Karpas-422 (cell line): ENCODE measurements at regions not wholly inside any gene's neighbourhood (a gene's known extent, or its start where the extent isn't known, plus 50 kb on each side); places are given as distances from the start of the nearest gene placed in this dataset. TPM values are rescaled to one million over a fixed set of nuclear protein-coding genes. Genes with fewer than 3 reads are reported as not detected.

Source experiments
- DNase-seq: peaks from one replicate; pipeline ENCODE4 v3.0.0-alpha.2; 2015
- H2AFZ ChIP-seq: fragments of 200-600 bp; sonication (generic); 2 replicates; pipeline ENCODE4 v1.6.1; 2014; ENCODE audit warnings: antibody characterized with exemption, low read length, mixed read lengths
- H3K27ac ChIP-seq: fragments of 200-600 bp; sonication (generic); 2 replicates; pipeline ENCODE4 v1.5.1; 2014; ENCODE audit warnings: mild to moderate bottlenecking, low read length, moderate library complexity
- H3K27me3 ChIP-seq: fragments of 200-600 bp; sonication (generic); 2 replicates; pipeline ENCODE4 v1.6.1; 2014; ENCODE audit warnings: low read length, mixed read lengths
- H3K36me3 ChIP-seq: fragments of 200-600 bp; sonication (generic); 2 replicates; pipeline ENCODE4 v1.6.1; 2014; ENCODE audit warnings: low read length, mixed read lengths; ENCODE audit not compliant: insufficient read depth
- H3K4me1 ChIP-seq: fragments of 200-600 bp; sonication (generic); 2 replicates; pipeline ENCODE4 v1.6.1; 2014; ENCODE audit warnings: mild to moderate bottlenecking, low read length, mixed read lengths
- H3K4me2 ChIP-seq: fragments of 200-600 bp; sonication (generic); 2 replicates; pipeline ENCODE4 v1.6.1; 2014; ENCODE audit warnings: low read length, low read depth, mild to moderate bottlenecking; ENCODE audit not compliant: poor library complexity, severe bottlenecking
- H3K4me3 ChIP-seq: fragments of 200-600 bp; sonication (generic); 2 replicates; pipeline ENCODE4 v1.5.1; 2014; ENCODE audit warnings: mild to moderate bottlenecking, antibody characterized with exemption, low read length, mixed read lengths
- H3K79me2 ChIP-seq: fragments of 200-600 bp; sonication (generic); 2 replicates; pipeline ENCODE4 v1.6.1; 2014; ENCODE audit warnings: mild to moderate bottlenecking, low read length, mixed read lengths
- H3K9ac ChIP-seq: fragments of 200-600 bp; sonication (generic); 2 replicates; pipeline ENCODE4 v1.6.0; 2014; ENCODE audit warnings: low read length
- H3K9me2 ChIP-seq: fragments of 200-600 bp; sonication (generic), shearing (Covaris generic); replicated peaks from 2 replicates; pipeline ENCODE4 v1.6.0; 2014; ENCODE audit warnings: mild to moderate bottlenecking, low read length, moderate library complexity; ENCODE audit not compliant: insufficient read depth
- H3K9me3 ChIP-seq: fragments of 300-700, 200-600 bp; sonication (generic); 2 replicates; pipeline ENCODE4 v1.6.1; 2014; ENCODE audit warnings: low read length, mixed read lengths
- H4K20me1 ChIP-seq: fragments of 200-600 bp; sonication (generic); 2 replicates; pipeline ENCODE4 v1.6.1; 2014; ENCODE audit warnings: mild to moderate bottlenecking, antibody characterized with exemption, low read length, low read depth; ENCODE audit not compliant: insufficient read depth
- small RNA-seq: library from RNA; depleted of rRNA; stranded (forward); fragments of <200 nt; gene quantifications from one replicate; pipeline ENCODE3, GENCODE V24; 2014

- Histone ChIP-seq H2AFZ (no peak overlapping the region), H3K4me2 (no peak overlapping the region), H3K9me2 (no peaks in the 10 kb centered on the region), H3K9ac (no peak overlapping the region), H3K4me1 (no peaks in the 10 kb centered on the region), H3K9me3 (peaks cover 22% of the 10 kb centered on the region), H3K36me3 (no peaks in the 10 kb centered on the region), H3K27ac (no peak overlapping the region), H3K4me3 (no peak overlapping the region), H4K20me1 (no peaks in the 10 kb centered on the region), H3K27me3 (no peaks in the 10 kb centered on the region), H3K79me2 (no peaks in the 10 kb centered on the region)
- no peak for DNase-seq
Observed at GRCh38 chr2:162912787-162913186, 74.2 kb upstream of the KCNH7 start.

DNA sequence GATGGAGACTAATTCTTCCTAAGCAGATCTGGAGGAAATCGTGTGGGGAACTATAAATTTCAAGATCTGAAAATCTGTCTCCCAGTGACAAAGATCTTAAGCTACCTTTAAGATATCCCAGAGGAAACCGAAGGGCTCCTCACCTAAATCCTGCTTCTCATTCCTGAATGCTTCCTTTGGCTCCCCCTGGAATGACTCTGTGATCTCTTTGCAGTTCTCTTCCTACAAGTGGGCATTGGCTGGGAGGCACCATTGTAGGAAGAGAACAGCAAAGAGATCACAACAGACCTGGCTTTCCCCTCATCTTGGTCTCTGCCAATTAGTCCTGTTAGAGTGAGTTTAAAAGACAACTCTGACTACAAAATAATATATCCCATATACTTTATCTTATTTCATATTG, 70.0 kb upstream of the KCNH7 start:
- H2AFZ ChIP-seq = no peak overlapping the region
- no peaks in the 10 kb centered on the region for H3K4me1 ChIP-seq
- no peak for DNase-seq
- H3K27me3 ChIP-seq = no peaks in the 10 kb centered on the region
- H4K20me1 ChIP-seq = no peaks in the 10 kb centered on the region
- no peak overlapping the region for H3K4me3 ChIP-seq
- H3K79me2 ChIP-seq = no peaks in the 10 kb centered on the region
- H3K4me2 ChIP-seq = no peak overlapping the region
- no peaks in the 10 kb centered on the region for H3K9me2 ChIP-seq
- H3K9ac ChIP-seq = no peak overlapping the region
- peaks cover 21% of the 10 kb centered on the region for H3K9me3 ChIP-seq
- no peak overlapping the region for H3K27ac ChIP-seq
- no peaks in the 10 kb centered on the region for H3K36me3 ChIP-seq

- no peak overlapping the region for H3K4me3 ChIP-seq
- no peaks in the 10 kb centered on the region for H3K9me3 ChIP-seq
- H2AFZ ChIP-seq = no peak overlapping the region
Observed at GRCh38 chr2:162890690-162891311, 52.2 kb upstream of the KCNH7 start.

GRCh38 chr2:162888652-162889051, 50.1 kb upstream of the KCNH7 start:
- H3K36me3 ChIP-seq = no peaks in the 10 kb centered on the region
- no peak overlapping the region for H2AFZ ChIP-seq
- H3K9me3 ChIP-seq = no peaks in the 10 kb centered on the region
- H3K4me2 ChIP-seq = no peak overlapping the region
- no peaks in the 10 kb centered on the region for H3K27me3 ChIP-seq
- DNase-seq = no peak
- no peaks in the 10 kb centered on the region for H3K4me1 ChIP-seq
- H3K79me2 ChIP-seq = no peaks in the 10 kb centered on the region
- no peak overlapping the region for H3K27ac ChIP-seq
- H3K9ac ChIP-seq = no peak overlapping the region
- H4K20me1 ChIP-seq = no peaks in the 10 kb centered on the region
- no peaks in the 10 kb centered on the region for H3K9me2 ChIP-seq
- H3K4me3 ChIP-seq = no peak overlapping the region

More at GRCh38 chr2:162890690-162891311, 52.2 kb upstream of the KCNH7 start:
- peak; percentile 75 for DNase-seq
- H3K9ac ChIP-seq = no peak overlapping the region
- no peak overlapping the region for H3K27ac ChIP-seq
- H4K20me1 ChIP-seq = no peaks in the 10 kb centered on the region
- H3K27me3 ChIP-seq = no peaks in the 10 kb centered on the region
- no peaks in the 10 kb centered on the region for H3K79me2 ChIP-seq
- H3K4me2 ChIP-seq = peak overlapping the region; percentile 23
- no peaks in the 10 kb centered on the region for H3K4me1 ChIP-seq
- no peaks in the 10 kb centered on the region for H3K36me3 ChIP-seq
- H3K9me2 ChIP-seq = no peaks in the 10 kb centered on the region

Small RNAs in the stretch of these regions (small RNA-seq; reads per million reads assigned to genes)
- gene RNU6-627P = not detected
